HCT116 (cell line): ENCODE measurements at regions not wholly inside any gene's neighbourhood (a gene's known extent, or its start where the extent isn't known, plus 50 kb on each side); places are given as distances from the start of the nearest gene placed in this dataset.

Experiments
- ATAC-seq: fragments of 200-7000 bp; cut with Tn5 transposase; 2 replicates; pipeline ENCODE4 v1.9.1; 2020; ENCODE audit warnings: mild to moderate bottlenecking, moderate library complexity
- BruUV-seq: library from RNA; stranded (reverse); fragments of 400-500 nt; replicated peaks from 2 replicates; lab custom pipeline; 2021; lab: Mats Ljungman, UMichigan
- CTCF ChIA-PET: fragments of 300-600 bp; sonication (Branson Sonifier 250); formaldehyde crosslinking; loops from one replicate; lab custom pipeline; 2021; ENCODE audit warnings: antibody characterized with exemption; lab: Charles Lee
- POLR2A ChIA-PET: fragments of 300-600, 350-600 bp; sonication (Branson Sonifier 250); formaldehyde crosslinking; loops from one replicate; lab custom pipeline; 2021; ENCODE audit warnings: antibody characterized with exemption; lab: Charles Lee
- RAD21 ChIA-PET, 2 experiments: fragments of 300-600 bp; sonication (Branson Sonifier 250); formaldehyde crosslinking; loops; one replicate each; lab custom pipeline; 2023; ENCODE audit warnings: low total read pairs in 2 of 2; ENCODE audit not compliant: uncharacterized antibody in 2 of 2, unreplicated experiment in 2 of 2, low non-redundant PET in 1 of 2; lab: Charles Lee
- DNase-seq: peaks from one replicate; pipeline ENCODE4 v3.0.0-alpha.2; 2010; ENCODE audit warnings: low read depth, low spot score
- H2AFZ ChIP-seq: fragments of 200-600 bp; shearing (Covaris generic), sonication (generic); 2 replicates; pipeline ENCODE4 v1.6.1; 2017; ENCODE audit warnings: low read depth, mixed run types, mixed read lengths, antibody characterized with exemption, low read length; ENCODE audit not compliant: poor library complexity, severe bottlenecking
- H3K27ac ChIP-seq: 2 replicates; pipeline ENCODE4 v1.5.1; 2012; ENCODE audit warnings: low read depth, low read length
- H3K27me3 ChIP-seq: fragments of 200-600 bp; sonication (generic); 2 replicates; pipeline ENCODE4 v1.6.1; 2016; ENCODE audit warnings: mixed run types, low read length, mixed read lengths; ENCODE audit not compliant: insufficient read depth
- H3K36me3 ChIP-seq, 2 experiments: fragments of 200-500 bp in 1 of 2; fragments of 200-600 bp in 1 of 2; sonication (Bioruptor generic) in 1 of 2; sonication (generic) in 1 of 2; 2 replicates each; pipeline versions ENCODE4 v1.5.1 to v1.6.1; 2014 to 2016; ENCODE audit warnings: low read length in 2 of 2, inconsistent platforms in 1 of 2, mixed read lengths in 1 of 2, mixed run types in 1 of 2; ENCODE audit not compliant: insufficient read depth in 2 of 2, control insufficient read depth in 1 of 2
- H3K4me1 ChIP-seq, 2 experiments: fragments of 200-600 bp in 1 of 2; sonication (generic) in 1 of 2; 2 replicates each; pipeline versions ENCODE4 v1.5.1 to v1.6.1; 2012 to 2017; ENCODE audit warnings: low read length in 2 of 2, inconsistent platforms in 1 of 2, mild to moderate bottlenecking in 1 of 2, mixed read lengths in 1 of 2, mixed run types in 1 of 2, moderate library complexity in 1 of 2; ENCODE audit not compliant: insufficient read depth in 2 of 2, control insufficient read depth in 1 of 2
- H3K4me2 ChIP-seq: fragments of 200-600 bp; sonication (generic); 2 replicates; pipeline ENCODE4 v1.6.1; 2017; ENCODE audit warnings: mixed run types, low read length, mixed read lengths
- H3K4me3 ChIP-seq, 2 experiments: fragments of 200-600 bp in 1 of 2; sonication (generic) in 1 of 2; replicated peaks in 1 of 2; 2 replicates each; pipeline ENCODE4 v1.5.1; 2011 to 2016; ENCODE audit warnings: low read length in 2 of 2, control low read depth in 1 of 2, low read depth in 1 of 2, mild to moderate bottlenecking in 1 of 2, mixed read lengths in 1 of 2, mixed run types in 1 of 2
- H3K79me2 ChIP-seq: fragments of 200-600 bp; sonication (generic); 2 replicates; pipeline ENCODE4 v1.6.1; 2017; ENCODE audit warnings: mild to moderate bottlenecking, mixed run types, low read length, moderate library complexity, mixed read lengths; ENCODE audit not compliant: insufficient read depth
- H3K9ac ChIP-seq: fragments of 200-600 bp; sonication (generic); 2 replicates; pipeline ENCODE4 v1.6.1; 2016; ENCODE audit warnings: low read length, mixed read lengths
- H3K9me2 ChIP-seq: fragments of 200-600 bp; sonication (generic), shearing (Covaris generic); 2 replicates; pipeline ENCODE4 v1.6.1; 2017; ENCODE audit warnings: mixed run types, mild to moderate bottlenecking, moderate library complexity; ENCODE audit not compliant: insufficient read depth
- H3K9me3 ChIP-seq, 2 experiments: fragments of 200-500 bp in 1 of 2; fragments of 200-600 bp in 1 of 2; sonication (Bioruptor generic) in 1 of 2; sonication (generic) in 1 of 2; 2 replicates each; pipeline ENCODE4 v1.6.1; 2014 to 2017; ENCODE audit warnings: low read length in 2 of 2, mixed read lengths in 2 of 2, inconsistent platforms in 1 of 2, low read depth in 1 of 2, mild to moderate bottlenecking in 1 of 2, mixed run types in 1 of 2, moderate library complexity in 1 of 2; ENCODE audit not compliant: control insufficient read depth in 1 of 2, insufficient read depth in 1 of 2
- H4K20me1 ChIP-seq: fragments of 200-600 bp; sonication (generic), shearing (Covaris generic); 2 replicates; pipeline ENCODE4 v1.6.1; 2017; ENCODE audit warnings: mixed run types, mild to moderate bottlenecking, moderate library complexity; ENCODE audit not compliant: insufficient read depth
- CEBPB ChIP-seq: IDR thresholded peaks from 2 replicates; pipeline ENCODE4 v1.6.1; 2012; ENCODE audit warnings: low read depth
- EGR1 ChIP-seq: IDR thresholded peaks from 2 replicates; pipeline ENCODE4 v1.6.1; 2012; ENCODE audit warnings: low read depth
- ELF1 ChIP-seq: IDR thresholded peaks from 2 replicates; pipeline ENCODE4 v1.6.1; 2012; ENCODE audit warnings: low read depth, borderline replicate concordance
- POLR2A ChIP-seq: IDR thresholded peaks from 2 replicates; pipeline ENCODE4 v1.7.0; 2011; ENCODE audit warnings: borderline replicate concordance; ENCODE audit not compliant: insufficient read depth, insufficient read length; ENCODE audit errors: extremely low read depth
- POLR2AphosphoS5 ChIP-seq: IDR thresholded peaks from 2 replicates; pipeline ENCODE4 v1.6.1; 2011; ENCODE audit warnings: mild to moderate bottlenecking, low read depth, low read length, moderate library complexity
- RAD21 ChIP-seq: IDR thresholded peaks from 2 replicates; pipeline ENCODE4 v1.6.1; 2012; ENCODE audit warnings: low read depth, mild to moderate bottlenecking
- SIN3A ChIP-seq: IDR thresholded peaks from 2 replicates; pipeline ENCODE4 v1.6.1; 2012; ENCODE audit warnings: low read depth
- SP1 ChIP-seq: IDR thresholded peaks from 2 replicates; pipeline ENCODE4 v1.6.1; 2012; ENCODE audit warnings: low read depth
- TCF7L2 ChIP-seq: IDR thresholded peaks from 2 replicates; pipeline ENCODE4 v1.7.0; 2011; ENCODE audit warnings: borderline replicate concordance, inconsistent platforms; ENCODE audit not compliant: insufficient read depth, insufficient read length; ENCODE audit errors: extremely low read depth
- YY1 ChIP-seq: IDR thresholded peaks from 2 replicates; pipeline ENCODE4 v1.6.1; 2011; ENCODE audit warnings: low read length, low read depth, moderate library complexity, mild to moderate bottlenecking; ENCODE audit not compliant: insufficient replicate concordance; ENCODE audit errors: extremely low read depth
- ZBTB33 ChIP-seq: IDR thresholded peaks from 2 replicates; pipeline ENCODE4 v1.6.1; 2011; ENCODE audit warnings: mild to moderate bottlenecking, low read length, moderate library complexity; ENCODE audit not compliant: insufficient replicate concordance; ENCODE audit errors: extremely low read depth
- ZFX ChIP-seq: fragments of 450-650 bp; IDR thresholded peaks from 2 replicates; pipeline ENCODE4 v1.6.1; 2017
- intact Hi-C: fragments of 100-400 bp; cut with micrococcal nuclease; formaldehyde crosslinking; loops from 2 replicates; pipeline ENCODE4 v1.10.0; 2022
- TF ChIP-seq, protein P1 (sequence below): IDR thresholded peaks from 2 replicates; pipeline ENCODE4 v1.6.1; 2012
- TF ChIP-seq, protein P2 (sequence below): IDR thresholded peaks from 2 replicates; pipeline ENCODE4 v1.6.1; 2012
- TF ChIP-seq, protein P3 (sequence below): IDR thresholded peaks from 2 replicates; pipeline ENCODE4 v1.6.1; 2012; ENCODE audit warnings: low read depth
- TF ChIP-seq, protein P4 (sequence below), 3 experiments: fragments of 200-600 bp in 1 of 3; sonication (generic) in 1 of 3; IDR thresholded peaks in 2 of 3; conservative IDR thresholded peaks in 1 of 3; 2 replicates each; pipeline ENCODE4 v1.5.1; 2012 to 2017; ENCODE audit warnings: low read depth in 2 of 3, low read length in 2 of 3, antibody characterized with exemption in 1 of 3, borderline replicate concordance in 1 of 3, control low read depth in 1 of 3, mild to moderate bottlenecking in 1 of 3, mixed read lengths in 1 of 3, mixed run types in 1 of 3, moderate library complexity in 1 of 3; ENCODE audit not compliant: insufficient read depth in 1 of 3

DNA sequence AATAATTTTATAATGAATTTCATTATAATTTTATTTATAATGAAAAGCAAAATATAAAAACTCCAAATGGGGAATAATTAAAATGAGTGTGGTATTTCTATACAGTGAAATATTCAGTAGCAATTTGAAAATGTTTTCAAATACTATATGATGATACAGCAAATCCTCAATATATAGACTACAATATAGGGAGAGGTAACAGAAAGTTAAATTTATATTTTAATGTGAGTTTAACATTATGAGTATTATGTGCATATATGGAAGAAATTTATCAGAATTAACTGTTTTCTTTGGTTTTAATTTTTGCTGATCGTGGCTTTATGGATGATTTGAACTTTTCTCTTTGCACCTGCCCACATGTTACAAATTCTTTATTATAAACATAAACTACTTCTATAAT is 500.9 kb upstream of the ARRDC3 start:
- no peaks in the 10 kb centered on the region for H3K79me2 ChIP-seq
- no peak for TF ChIP-seq CEBPB
- TF ChIP-seq TCF7L2, result no peak
- TF ChIP-seq, protein P1, sequence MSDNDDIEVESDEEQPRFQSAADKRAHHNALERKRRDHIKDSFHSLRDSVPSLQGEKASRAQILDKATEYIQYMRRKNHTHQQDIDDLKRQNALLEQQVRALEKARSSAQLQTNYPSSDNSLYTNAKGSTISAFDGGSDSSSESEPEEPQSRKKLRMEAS, result no peak
- TF ChIP-seq, protein P2, sequence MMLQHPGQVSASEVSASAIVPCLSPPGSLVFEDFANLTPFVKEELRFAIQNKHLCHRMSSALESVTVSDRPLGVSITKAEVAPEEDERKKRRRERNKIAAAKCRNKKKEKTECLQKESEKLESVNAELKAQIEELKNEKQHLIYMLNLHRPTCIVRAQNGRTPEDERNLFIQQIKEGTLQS, result no peak
- no peak for TF ChIP-seq POLR2AphosphoS5
- no peak for TF ChIP-seq SP1
- TF ChIP-seq SIN3A, result no peak
- no peak for TF ChIP-seq YY1
- TF ChIP-seq POLR2A, result no peak
- TF ChIP-seq RAD21, result no peak
- no peak for TF ChIP-seq ZBTB33
- no peak for TF ChIP-seq EGR1
- no peak for TF ChIP-seq ZFX
- TF ChIP-seq, protein P3, sequence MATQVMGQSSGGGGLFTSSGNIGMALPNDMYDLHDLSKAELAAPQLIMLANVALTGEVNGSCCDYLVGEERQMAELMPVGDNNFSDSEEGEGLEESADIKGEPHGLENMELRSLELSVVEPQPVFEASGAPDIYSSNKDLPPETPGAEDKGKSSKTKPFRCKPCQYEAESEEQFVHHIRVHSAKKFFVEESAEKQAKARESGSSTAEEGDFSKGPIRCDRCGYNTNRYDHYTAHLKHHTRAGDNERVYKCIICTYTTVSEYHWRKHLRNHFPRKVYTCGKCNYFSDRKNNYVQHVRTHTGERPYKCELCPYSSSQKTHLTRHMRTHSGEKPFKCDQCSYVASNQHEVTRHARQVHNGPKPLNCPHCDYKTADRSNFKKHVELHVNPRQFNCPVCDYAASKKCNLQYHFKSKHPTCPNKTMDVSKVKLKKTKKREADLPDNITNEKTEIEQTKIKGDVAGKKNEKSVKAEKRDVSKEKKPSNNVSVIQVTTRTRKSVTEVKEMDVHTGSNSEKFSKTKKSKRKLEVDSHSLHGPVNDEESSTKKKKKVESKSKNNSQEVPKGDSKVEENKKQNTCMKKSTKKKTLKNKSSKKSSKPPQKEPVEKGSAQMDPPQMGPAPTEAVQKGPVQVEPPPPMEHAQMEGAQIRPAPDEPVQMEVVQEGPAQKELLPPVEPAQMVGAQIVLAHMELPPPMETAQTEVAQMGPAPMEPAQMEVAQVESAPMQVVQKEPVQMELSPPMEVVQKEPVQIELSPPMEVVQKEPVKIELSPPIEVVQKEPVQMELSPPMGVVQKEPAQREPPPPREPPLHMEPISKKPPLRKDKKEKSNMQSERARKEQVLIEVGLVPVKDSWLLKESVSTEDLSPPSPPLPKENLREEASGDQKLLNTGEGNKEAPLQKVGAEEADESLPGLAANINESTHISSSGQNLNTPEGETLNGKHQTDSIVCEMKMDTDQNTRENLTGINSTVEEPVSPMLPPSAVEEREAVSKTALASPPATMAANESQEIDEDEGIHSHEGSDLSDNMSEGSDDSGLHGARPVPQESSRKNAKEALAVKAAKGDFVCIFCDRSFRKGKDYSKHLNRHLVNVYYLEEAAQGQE, result no peak
- TF ChIP-seq, protein P4, sequence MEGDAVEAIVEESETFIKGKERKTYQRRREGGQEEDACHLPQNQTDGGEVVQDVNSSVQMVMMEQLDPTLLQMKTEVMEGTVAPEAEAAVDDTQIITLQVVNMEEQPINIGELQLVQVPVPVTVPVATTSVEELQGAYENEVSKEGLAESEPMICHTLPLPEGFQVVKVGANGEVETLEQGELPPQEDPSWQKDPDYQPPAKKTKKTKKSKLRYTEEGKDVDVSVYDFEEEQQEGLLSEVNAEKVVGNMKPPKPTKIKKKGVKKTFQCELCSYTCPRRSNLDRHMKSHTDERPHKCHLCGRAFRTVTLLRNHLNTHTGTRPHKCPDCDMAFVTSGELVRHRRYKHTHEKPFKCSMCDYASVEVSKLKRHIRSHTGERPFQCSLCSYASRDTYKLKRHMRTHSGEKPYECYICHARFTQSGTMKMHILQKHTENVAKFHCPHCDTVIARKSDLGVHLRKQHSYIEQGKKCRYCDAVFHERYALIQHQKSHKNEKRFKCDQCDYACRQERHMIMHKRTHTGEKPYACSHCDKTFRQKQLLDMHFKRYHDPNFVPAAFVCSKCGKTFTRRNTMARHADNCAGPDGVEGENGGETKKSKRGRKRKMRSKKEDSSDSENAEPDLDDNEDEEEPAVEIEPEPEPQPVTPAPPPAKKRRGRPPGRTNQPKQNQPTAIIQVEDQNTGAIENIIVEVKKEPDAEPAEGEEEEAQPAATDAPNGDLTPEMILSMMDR (IDR thresholded peaks at IDR 0.05 in 2 of 3, conservative IDR thresholded peaks at IDR 0.05 in 1 of 3; ENCODE audit: borderline replicate concordance in 1 of 3, insufficient read depth in 1 of 3, low read depth in 2 of 3, low read length in 2 of 3), result no peak
- TF ChIP-seq ELF1, result no peak
- H3K36me3 ChIP-seq, result no peaks in the 10 kb centered on the region
- H3K9ac ChIP-seq, result no peak overlapping the region
- H3K4me1 ChIP-seq, result no peaks in the 10 kb centered on the region
- ATAC-seq (no peak), DNase-seq (no peak)
- no peak overlapping the region for H3K27ac ChIP-seq
- H3K9me3 ChIP-seq, result no peaks in the 10 kb centered on the region
- CTCF ChIA-PET, result no interaction called here
- peaks cover 5% of the 10 kb centered on the region; the same call in 1 of the 2 replicates for H3K9me2 ChIP-seq
- intact Hi-C loops, result no loop called here
- RAD21 ChIA-PET, result no interaction called here
- H2AFZ ChIP-seq, result no peak overlapping the region
- no peak overlapping the region for H3K4me2 ChIP-seq
- POLR2A ChIA-PET, result no interaction called here
- no TSS peak for BruUV-seq
- no peak overlapping the region for H3K4me3 ChIP-seq
- H4K20me1 ChIP-seq, result no peaks in the 10 kb centered on the region
- no peaks in the 10 kb centered on the region for H3K27me3 ChIP-seq
